OCI-LY1 (cell line): ENCODE measurements at regions not wholly inside any gene's neighbourhood (a gene's known extent, or its start where the extent isn't known, plus 50 kb on each side); places are given as distances from the start of the nearest gene placed in this dataset.

ENCODE experiments used
- EZH2 ChIP-seq: fragments of 200-600 bp; sonication (generic), shearing (Covaris generic); IDR thresholded peaks from 2 replicates; pipeline ENCODE4 v1.8.0; 2017; ENCODE audit warnings: borderline replicate concordance, mixed run types, mild to moderate bottlenecking, antibody characterized with exemption, low read length, moderate library complexity, mixed read lengths
- TF ChIP-seq, protein P1 (sequence below): fragments of 200-600 bp; sonication (generic), shearing (Covaris generic); IDR thresholded peaks from 2 replicates; pipeline ENCODE4 v1.5.1; 2017; ENCODE audit warnings: mild to moderate bottlenecking, antibody characterized with exemption, low read length, moderate library complexity, mixed read lengths

DNA sequence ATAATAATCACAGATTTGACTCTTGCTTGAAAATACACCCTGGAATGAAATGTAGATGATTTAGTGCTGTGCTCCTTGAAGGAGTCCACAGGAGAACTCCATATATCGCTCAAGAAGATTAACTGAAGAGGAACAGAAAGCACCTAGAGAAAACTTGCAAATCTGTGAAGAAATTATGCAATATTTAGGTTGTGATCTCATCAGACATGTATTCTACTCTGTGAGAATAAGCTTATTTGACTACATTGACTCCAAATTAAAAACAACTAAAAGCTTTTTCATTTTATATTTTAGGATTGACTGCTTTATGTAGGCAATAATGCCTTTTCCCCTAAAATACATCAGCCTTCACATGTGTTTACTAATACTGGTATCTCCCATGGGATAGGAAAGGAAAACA is 906.6 kb upstream of the LRATD1 start:
- TF ChIP-seq, protein P1, sequence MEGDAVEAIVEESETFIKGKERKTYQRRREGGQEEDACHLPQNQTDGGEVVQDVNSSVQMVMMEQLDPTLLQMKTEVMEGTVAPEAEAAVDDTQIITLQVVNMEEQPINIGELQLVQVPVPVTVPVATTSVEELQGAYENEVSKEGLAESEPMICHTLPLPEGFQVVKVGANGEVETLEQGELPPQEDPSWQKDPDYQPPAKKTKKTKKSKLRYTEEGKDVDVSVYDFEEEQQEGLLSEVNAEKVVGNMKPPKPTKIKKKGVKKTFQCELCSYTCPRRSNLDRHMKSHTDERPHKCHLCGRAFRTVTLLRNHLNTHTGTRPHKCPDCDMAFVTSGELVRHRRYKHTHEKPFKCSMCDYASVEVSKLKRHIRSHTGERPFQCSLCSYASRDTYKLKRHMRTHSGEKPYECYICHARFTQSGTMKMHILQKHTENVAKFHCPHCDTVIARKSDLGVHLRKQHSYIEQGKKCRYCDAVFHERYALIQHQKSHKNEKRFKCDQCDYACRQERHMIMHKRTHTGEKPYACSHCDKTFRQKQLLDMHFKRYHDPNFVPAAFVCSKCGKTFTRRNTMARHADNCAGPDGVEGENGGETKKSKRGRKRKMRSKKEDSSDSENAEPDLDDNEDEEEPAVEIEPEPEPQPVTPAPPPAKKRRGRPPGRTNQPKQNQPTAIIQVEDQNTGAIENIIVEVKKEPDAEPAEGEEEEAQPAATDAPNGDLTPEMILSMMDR, result no peak
- TF ChIP-seq EZH2, result no peak
